CD4-positive, alpha-beta T cell treated with Interleukin-2 at 100 ng/mL for 4 hours (primary cell): ENCODE measurements at regions not wholly inside any gene's neighbourhood (a gene's known extent, or its start where the extent isn't known, plus 50 kb on each side); places are given as distances from the start of the nearest gene placed in this dataset.

ENCODE experiments used
- DNase-seq: peaks from one replicate; pipeline ENCODE4 v3.0.0-alpha.2; 2020; ENCODE audit warnings: low spot score

DNA sequence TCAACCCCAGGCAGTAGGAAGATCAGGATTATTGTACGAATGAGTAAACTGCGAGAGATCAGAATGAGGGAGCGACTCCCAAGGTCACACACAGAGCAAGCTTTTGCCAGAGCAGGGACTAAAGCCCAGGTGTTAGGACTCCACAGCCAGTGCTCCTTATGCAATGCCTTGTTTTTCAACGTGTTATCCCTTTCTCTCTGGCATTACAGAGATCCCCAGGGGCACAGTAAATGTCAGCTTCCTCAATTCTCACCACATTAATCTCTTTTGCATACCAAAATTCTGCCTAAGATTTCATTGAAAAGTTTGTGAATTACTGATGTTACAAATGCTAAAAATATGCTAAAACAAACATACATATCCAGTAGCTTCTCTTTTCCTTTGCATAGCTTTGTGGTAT lies 68.1 kb upstream of the CES5A start:
- no peak for DNase-seq

DNA sequence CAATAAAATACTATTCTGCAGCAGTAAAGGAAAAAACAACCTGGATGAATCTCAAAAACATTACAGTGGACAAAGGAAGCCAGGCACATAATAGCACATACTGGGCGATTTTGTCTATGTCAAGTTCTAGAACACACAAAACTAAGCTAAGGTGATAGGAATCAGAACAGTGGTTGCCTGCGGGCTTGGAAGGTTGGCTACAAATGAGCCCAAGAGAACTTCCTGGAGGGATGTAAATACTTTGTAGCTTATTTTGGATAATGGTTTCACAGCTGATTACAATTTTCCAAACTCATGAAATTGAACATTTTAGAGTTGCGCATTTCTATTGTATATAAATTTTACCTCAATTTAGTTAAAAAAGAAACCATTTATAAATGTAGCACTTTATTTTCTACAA lies 67.6 kb upstream of the CES5A start:
- no peak for DNase-seq

- no peak for DNase-seq
Observed at GRCh38 chr16:55941552-55941951, 66.4 kb upstream of the CES5A start.

GRCh38 chr16:55938126-55938525 lies 63.0 kb upstream of the CES5A start:
- no peak for DNase-seq

- DNase-seq = no peak
Observed at GRCh38 chr16:55933038-55933437, 57.9 kb upstream of the CES5A start.

- DNase-seq = no peak
Observed at GRCh38 chr16:55930036-55930435, 54.9 kb upstream of the CES5A start.

GRCh38 chr16:55929181-55929580 lies 54.0 kb upstream of the CES5A start:
- DNase-seq = no peak

DNA sequence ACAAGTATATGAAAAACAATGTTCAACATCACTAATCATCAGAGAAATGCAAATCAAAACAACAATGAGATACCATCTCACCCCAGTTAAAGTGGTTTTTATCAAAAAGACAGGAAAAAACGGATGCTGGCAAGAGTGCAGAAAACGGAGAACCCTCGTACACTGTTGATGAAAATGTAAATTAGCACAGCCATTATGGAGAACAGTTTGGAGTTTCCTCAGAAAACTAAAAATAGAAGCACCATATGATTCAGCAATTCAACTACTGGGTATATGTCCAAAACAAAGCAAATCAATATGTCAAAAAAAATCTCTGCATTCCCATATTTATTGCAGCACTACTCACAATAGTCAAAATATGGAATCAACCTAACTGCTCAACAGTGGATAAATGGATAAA lies 50.1 kb upstream of the CES5A start:
- DNase-seq = no peak
